Vagina (tissue), 2 donors: ENCODE measurements at regions not wholly inside any gene's neighbourhood (a gene's known extent, or its start where the extent isn't known, plus 50 kb on each side); places are given as distances from the start of the nearest gene placed in this dataset.

ENCODE experiments used
- POLR2A ChIP-seq, 2 donors: fragments of 450-650 bp; IDR thresholded peaks; one replicate each; pipeline ENCODE4 v1.6.1; 2017; ENCODE audit warnings: antibody characterized with exemption in 2 of 2, mild to moderate bottlenecking in 2 of 2, moderate library complexity in 2 of 2
- POLR2AphosphoS5 ChIP-seq, 2 donors: sonication (generic); formaldehyde crosslinking; IDR thresholded peaks; one replicate each; pipeline ENCODE4 v1.9.0; 2017; ENCODE audit warnings: antibody characterized with exemption in 2 of 2, mild to moderate bottlenecking in 2 of 2, low read depth in 1 of 2; ENCODE audit not compliant: insufficient read depth in 1 of 2
- TF ChIP-seq, protein P1 (sequence below), 3 experiments: fragments of 450-650 bp in 2 of 3; fragments of 200-600 bp in 1 of 3; sonication (generic) in 1 of 3; IDR thresholded peaks; one replicate each; pipeline ENCODE4 v1.5.1; 2017 to 2019; ENCODE audit warnings: antibody characterized with exemption in 3 of 3, mild to moderate bottlenecking in 2 of 3, moderate library complexity in 2 of 3

DNA sequence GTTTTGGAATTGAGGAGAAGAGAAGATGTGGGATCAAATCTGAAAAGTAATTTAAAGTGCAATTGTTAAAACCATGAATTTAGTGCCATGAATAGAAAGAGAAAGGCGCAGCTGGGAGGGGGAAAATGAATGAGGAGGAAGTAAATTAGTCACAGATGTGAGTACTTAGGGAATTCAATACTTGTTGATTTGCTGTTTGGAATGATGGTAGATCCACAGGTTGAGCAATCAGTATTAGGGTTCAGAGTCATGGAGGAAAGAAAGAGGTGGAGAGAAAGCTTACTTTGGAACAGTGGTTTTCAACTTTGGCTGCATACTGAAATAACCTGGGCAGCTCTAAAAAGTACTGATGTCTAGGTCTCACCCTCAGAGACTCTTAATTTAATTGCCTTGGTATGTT is 229.7 kb upstream of the ASCC3 start:
- TF ChIP-seq, protein P1, sequence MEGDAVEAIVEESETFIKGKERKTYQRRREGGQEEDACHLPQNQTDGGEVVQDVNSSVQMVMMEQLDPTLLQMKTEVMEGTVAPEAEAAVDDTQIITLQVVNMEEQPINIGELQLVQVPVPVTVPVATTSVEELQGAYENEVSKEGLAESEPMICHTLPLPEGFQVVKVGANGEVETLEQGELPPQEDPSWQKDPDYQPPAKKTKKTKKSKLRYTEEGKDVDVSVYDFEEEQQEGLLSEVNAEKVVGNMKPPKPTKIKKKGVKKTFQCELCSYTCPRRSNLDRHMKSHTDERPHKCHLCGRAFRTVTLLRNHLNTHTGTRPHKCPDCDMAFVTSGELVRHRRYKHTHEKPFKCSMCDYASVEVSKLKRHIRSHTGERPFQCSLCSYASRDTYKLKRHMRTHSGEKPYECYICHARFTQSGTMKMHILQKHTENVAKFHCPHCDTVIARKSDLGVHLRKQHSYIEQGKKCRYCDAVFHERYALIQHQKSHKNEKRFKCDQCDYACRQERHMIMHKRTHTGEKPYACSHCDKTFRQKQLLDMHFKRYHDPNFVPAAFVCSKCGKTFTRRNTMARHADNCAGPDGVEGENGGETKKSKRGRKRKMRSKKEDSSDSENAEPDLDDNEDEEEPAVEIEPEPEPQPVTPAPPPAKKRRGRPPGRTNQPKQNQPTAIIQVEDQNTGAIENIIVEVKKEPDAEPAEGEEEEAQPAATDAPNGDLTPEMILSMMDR (IDR thresholded peaks at IDR 0.05) = no peak
- no peak for TF ChIP-seq POLR2AphosphoS5 (IDR thresholded peaks at IDR 0.05; ENCODE audit: insufficient read depth in 1 of 2, low read depth in 1 of 2)
- no peak for TF ChIP-seq POLR2A (IDR thresholded peaks at IDR 0.05)
